ENCODE measurements at regions not wholly inside any gene's neighbourhood (a gene's known extent, or its start where the extent isn't known, plus 50 kb on each side); places are given as distances from the start of the nearest gene placed in this dataset.

DNA sequence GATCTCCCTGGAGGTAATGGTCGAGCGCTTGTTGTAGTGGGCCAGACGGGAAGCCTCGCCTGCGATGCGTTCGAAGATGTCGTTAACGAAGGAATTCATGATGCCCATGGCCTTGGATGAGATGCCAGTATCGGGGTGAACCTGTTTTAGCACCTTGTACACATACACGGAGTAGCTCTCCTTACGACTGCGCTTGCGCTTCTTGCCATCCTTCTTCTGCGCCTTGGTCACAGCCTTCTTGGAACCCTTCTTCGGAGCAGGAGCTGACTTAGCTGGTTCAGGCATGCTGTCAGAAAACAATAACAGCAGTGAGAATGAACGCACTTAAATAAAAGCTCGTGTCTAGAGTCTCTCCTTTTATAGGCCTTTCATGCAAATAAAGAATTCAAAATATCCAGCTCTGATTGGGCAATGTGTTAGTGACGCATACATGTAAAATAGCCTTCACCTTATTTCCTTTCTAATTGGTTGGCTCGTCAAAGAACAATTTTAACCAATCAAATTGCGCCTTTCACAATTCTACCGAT lies 129.2 kb downstream of the HFE start:
- peak; percentile 100 for DNase-seq (ENCODE audit: low spot score)

DNA sequence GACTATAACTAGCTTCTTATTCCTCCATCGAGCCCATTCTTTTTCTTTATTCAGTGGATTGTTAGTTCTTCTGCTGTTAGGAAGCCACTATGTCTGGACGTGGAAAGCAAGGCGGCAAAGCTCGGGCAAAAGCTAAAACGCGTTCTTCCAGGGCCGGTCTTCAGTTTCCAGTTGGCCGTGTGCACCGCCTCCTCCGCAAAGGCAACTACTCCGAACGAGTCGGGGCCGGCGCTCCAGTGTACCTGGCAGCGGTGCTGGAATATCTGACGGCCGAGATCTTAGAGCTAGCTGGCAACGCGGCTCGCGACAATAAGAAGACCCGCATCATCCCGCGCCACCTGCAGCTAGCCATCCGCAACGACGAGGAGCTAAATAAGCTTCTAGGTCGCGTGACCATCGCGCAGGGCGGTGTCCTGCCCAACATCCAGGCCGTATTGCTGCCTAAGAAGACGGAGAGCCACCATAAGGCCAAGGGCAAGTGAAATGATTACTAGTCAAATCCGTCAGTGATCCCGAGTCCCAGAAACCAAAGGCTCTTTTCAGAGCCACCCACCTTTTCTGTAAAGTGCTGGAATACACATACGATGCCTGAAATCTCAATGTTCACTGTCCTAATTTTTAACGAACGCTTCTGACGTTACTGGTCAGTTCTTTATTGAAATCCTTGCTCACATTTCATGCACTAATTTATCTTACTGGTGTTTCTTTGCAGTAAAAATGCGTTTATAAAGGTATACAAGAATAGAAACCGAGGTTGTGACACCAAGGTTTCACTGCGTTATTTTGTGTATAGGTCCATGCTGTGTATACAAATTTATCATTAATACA lies 129.9 kb downstream of the HFE start:
- DNase-seq (ENCODE audit: low spot score): peak; percentile 96

DNA sequence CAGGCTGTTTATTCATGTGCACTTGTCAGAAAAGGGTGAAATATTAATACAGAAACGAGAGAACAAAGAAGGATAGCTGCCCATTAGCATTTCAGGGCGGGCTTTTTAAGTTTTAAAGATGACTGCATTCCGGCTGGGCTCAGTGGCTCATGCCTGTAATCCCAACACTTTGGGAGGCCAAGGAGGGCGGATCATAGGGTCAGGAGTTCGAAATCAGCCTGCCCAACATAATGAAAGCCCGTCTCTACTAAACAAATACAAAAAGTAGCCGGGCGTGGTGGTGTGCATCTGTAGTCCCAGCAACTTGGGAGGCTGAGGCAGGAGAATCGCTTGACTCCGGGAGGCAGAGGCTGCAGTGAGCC lies 130.5 kb downstream of the HFE start:
- peak; percentile 70 for DNase-seq (ENCODE audit: low spot score)

DNA sequence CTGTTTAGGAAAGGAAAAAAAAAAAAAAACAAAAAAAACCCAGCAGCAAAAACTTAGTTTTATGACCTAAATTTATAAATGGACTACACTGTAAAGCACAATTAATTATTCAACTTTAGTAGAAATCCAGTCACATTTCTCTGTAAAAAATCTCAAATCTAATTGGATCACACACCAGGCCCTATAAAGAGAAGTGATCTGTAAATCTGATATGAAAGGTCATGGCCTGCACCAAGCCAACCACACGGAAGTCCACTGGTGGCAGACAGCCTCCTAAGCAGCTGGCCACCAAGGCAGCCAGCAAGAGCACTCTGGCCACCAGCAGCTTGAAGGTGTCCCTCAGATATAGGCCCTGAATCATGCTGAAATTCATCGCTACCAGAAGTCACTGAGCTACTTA lies 131.6 kb downstream of the HFE start:
- no peak for DNase-seq (ENCODE audit: low spot score)

DNA sequence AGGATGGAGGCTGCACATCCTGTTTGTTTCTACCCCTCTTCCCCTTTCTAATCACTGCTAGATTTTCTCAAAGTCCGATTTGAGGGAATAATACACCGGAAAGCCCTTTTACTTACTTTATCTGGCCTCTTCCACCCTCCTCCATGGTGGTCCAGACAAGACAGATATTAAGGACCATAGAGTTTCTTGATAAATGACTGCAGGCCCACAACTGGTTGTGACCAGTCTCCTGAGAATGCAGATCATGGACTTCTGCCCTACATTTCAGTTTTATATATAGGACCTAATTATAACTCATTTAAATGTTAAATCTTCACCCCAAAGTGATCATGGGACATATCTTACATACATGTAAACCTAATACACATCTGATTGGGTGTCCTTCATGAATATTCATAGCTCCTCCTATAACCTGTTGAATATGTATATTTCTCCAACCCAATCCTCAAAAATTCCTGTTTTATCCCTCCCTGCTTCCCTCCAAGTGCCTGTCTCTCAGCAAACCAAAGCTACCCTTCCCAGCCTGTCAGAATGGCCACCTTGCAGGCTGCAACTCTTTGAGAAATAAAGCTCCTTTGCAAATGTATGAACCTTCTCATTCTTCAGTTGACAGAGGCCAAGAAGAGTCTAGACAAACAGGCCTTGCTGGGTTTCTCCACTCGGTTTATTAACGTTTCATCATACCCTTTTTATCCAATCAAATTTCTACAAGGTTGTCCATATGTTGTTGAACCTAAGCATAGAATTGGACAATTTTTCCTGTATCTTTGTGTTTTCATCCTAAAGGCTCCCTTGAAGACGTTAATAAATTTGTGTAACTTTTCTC lies 133.1 kb downstream of the HFE start:
- DNase-seq (ENCODE audit: low spot score): no peak

DNA sequence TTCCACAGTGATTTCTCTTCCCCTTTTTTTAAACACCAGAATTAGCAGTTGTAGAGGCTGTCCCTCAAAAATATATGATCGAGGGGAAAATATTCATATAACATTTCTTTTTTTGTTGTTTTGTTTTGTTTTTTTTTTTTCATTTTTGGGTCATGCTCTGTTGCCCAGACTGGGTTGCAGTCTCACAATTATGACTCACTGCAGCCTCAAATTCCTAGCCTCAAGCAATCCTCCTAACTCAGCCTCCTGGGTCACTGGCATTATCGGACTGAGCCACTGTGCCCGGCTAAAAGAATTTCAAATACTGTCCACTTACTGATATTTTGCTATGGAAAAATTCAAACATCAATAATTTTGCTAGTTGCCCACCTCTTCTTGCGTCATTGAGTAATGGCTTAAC lies 134.0 kb downstream of the HFE start:
- DNase-seq (ENCODE audit: low spot score): no peak

DNA sequence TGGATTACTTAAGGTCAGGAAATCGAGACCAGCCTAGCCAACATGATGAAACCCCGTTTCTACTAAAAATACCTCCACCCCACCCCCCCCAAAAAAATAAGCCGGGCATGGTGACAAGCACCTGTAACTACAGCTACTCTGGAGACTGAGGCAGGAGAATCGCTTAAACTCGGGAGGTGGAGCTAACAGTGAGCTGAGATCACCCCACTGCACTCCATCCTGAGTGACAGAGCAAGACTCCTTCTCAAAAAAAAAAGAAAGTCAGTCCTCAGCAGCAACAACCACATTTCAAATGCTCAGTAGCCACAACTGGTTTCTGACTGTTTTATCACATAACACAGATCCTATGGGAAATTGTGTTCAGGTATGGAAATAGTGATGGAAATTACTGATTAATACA lies 135.3 kb downstream of the HFE start:
- no peak for DNase-seq (ENCODE audit: low spot score)

DNA sequence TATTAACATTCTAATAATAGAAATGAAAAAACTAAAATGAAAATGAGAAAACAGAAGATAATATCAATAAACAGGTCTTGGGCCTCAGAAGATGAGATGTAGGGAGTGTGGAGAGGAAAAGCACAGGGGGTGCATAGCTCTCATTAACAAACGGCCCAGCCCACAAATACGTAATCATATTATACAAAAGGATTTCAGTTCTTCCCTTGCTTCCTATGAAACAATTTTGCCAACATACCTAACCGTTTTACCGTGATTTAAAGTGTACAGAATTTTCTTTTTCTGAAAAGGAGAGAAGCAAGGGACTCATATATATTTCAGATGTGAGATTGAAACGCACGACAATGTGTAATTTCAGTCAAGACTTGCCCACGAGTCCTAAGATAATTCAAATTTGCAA lies 136.0 kb downstream of the HFE start:
- DNase-seq (ENCODE audit: low spot score): peak; percentile 72

DNA sequence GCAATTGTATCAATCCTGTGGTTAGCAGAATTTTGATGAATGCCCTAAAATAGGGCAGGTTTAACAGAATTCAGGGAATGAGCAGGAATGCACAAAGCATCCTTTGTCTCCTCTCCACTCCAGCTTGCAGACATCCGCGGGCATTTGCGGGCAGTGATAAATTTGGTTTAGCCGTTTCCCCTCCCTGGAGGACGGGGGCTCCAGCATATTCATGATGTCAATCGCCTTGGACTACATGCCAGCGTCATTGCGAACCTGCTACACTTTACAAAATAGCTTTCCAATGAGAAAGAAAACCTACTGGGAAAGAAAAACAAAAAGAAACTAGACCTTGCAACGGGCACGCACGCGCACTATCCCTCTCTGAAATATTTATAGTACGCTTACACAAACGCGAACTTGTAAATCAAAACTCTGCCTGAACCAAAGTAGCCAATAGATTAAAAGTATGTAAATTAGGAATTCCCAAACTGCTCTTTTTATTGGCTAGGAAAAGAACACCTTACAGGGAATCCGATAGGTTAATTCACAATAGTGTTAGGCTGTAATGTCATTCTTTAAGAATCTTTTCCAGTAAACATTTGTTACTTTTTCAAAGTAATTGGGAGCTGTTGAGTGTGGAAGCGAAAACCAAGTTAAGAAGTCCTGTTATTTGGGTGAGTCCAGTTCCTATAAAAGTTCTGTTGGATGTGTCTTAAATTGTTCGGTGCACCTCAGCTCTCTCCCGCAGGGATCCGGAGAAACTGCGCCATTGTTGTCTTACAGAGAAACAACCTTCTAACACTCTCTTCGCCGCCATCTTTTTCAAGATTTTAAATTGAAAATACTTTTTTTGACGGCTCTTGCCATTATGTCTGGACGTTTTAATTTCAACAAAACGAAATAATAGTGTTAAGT lies 136.7 kb downstream of the HFE start:
- DNase-seq (ENCODE audit: low spot score): peak; percentile 99

DNA sequence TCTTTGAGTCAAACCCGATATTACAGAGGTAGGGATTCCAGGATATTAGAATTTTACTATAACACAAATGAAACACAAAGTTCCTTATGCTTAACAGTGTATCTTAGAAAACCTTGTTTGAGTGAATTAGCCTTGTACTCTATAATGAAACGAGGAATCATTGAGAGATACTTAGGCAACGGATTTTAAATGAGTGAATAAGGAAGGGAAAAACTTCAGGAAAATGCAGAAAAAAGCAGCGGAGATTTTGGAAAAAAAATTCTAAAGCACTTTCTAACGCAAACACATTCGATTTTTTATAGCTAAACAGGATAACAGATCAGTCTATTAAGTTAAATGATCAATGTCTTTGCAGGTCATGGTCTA lies 137.3 kb downstream of the HFE start:
- DNase-seq (ENCODE audit: low spot score): no peak

DNA sequence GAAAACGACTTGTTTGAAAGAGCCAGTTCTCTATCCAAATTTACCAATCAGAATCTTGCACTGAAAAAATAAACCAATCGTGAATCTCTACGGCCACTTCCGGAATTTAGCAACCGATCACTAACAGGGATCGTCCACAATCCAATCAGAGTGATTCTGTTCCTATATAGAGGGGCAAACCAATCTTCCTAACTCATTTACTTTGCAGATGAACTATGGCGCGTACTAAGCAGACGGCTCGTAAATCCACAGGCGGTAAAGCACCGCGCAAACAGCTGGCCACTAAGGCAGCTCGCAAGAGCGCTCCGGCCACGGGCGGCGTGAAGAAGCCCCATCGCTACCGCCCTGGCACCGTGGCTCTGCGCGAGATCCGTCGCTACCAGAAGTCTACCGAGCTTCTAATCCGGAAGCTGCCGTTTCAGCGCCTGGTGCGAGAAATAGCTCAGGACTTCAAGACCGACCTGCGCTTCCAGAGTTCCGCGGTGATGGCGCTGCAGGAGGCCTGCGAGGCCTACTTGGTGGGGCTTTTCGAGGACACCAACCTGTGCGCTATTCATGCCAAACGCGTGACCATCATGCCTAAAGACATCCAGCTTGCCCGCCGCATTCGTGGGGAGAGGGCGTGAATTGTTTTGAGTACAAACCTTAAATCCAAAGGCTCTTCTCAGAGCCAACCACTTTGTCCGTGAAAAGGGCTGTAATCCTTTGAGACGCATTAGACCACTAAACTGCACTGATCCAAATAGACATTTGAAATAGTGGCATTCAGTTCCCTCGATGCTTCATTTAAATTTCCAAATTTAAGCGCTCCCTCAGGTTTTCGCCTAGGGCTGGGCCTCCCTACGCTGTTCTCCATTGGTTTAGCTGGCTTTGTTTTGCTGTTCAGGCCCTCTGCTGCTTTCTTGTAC lies 138.0 kb downstream of the HFE start:
- DNase-seq (ENCODE audit: low spot score): peak; percentile 96

DNA sequence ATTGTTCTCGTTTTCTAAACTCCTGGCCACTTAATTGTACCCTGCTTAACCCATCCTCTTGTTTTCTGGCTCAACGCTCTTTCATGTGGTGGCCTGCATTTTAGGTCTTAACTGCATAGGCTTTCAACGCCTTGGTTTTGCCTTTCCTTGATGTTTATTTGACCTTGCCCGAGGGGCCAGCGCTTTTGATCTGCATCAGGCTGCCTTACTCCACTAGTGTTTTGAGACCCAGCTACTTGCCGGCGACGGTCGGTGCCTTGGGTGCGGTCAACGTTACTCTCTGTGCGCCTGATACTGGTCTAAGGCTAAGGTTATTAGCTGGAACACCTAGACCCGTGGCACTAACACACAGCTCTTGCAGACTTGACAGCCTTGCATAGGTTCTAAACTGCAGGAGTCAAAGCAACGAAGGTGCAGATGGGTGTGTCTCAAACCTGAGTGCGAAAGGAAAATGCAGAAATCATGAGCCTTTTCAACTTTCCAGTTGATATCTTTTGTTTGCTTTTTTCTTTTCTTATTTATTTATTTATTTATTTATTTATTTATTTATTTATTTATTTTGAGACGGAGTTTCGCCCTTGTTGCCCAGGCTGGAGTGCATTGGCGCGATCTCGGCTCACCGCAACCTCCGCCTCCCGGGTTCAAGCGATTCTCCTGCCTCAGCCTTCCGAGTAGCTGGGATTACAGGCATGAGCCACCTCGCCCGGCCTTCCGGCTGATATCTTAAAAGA lies 138.8 kb downstream of the HFE start:
- DNase-seq (ENCODE audit: low spot score): no peak

DNA sequence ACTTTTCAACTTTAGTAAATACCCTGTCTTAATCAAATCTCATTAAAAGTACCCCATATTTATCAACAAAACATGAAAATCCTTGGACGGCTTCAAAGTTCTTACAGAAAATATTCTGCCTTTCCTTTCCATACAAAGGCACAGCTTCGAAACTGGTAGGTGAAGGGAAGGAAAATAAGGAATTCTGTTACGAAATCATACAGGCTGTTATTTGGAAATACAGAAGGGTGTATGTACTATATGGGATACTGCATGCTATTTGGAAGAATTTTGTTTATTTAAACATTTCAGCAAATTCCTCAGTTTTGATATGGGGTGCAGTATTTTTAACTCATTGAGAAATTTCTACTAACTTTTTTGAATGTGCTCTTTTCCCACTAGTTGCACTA lies 138.4 kb upstream of the BTN3A2 start:
- no peak for DNase-seq (ENCODE audit: low spot score)

DNA sequence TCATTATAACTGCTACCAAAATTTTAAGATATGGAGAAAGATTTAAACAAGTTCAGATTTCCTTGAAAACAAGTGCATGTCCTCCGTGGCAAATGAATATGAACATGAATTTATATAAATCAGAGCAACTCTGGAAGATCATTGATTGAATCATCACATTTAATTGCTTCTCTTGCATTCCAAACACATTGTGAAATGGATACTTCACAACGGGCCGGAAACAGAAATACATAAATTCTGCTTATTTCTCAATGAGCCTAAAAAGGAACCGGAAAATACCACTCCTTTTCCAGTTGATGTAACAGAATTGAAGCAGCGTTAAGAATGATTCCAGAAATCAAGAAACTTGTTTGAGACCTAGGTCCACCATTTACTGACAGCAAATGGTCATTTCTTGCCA lies 134.6 kb upstream of the BTN3A2 start:
- no peak for DNase-seq (ENCODE audit: low spot score)

DNA sequence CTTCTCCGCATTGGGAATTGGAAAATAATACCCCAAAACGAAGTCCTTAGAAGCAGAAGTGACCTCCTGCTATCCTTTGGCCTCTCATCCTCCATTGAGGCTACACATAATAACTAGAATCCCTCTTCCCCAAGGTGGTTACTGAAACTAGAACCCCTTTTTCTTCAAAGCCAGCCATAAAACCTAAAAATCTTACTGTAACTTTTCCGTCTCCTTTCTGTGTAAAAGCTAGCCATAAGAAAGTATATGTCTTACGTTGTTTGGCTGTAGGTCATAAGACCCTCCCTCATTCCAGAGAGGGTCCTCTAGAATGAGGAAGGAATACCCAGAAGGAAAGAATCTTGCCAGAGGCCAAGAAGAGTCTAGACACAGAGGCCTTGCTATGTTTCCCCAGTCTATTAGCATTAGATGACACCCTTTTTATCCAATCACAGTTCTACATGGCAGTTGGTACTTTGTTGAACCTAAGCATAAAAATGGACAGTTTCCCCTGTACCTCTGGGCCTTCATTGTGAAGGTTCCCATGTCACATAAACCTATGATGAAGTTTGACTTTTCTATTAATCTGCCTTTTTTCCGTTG lies 133.9 kb upstream of the BTN3A2 start:
- no peak for DNase-seq (ENCODE audit: low spot score)

DNA sequence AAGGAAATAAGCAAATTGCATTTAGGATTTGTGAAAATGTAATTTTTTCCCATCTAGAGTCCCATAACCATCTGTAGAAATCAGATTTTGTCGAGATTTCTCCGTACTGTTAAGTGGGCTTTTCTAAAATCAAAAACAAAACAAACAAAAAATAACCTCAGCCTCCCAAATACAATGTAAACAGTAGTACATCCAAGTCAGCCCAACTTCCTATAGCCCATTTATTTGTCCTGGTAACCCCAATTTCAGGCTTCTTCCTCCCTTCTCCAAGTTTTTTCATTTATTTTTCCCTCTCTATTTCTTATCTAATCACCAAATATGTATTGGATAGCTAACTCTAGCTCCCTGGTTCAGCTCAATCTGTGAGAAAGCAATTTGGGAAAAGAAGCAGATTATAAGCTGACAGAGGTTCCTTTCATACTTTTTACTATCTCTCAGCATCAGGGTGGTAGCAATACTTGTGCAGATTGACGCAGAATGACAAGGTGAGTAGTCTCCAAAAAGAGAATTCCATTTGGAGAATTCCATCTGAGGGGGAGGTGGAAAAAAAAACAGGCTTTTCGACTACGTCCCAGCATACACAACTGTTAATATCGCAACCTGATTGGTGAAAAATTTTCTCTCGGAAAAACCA lies 132.6 kb upstream of the BTN3A2 start:
- no peak for DNase-seq (ENCODE audit: low spot score)

DNA sequence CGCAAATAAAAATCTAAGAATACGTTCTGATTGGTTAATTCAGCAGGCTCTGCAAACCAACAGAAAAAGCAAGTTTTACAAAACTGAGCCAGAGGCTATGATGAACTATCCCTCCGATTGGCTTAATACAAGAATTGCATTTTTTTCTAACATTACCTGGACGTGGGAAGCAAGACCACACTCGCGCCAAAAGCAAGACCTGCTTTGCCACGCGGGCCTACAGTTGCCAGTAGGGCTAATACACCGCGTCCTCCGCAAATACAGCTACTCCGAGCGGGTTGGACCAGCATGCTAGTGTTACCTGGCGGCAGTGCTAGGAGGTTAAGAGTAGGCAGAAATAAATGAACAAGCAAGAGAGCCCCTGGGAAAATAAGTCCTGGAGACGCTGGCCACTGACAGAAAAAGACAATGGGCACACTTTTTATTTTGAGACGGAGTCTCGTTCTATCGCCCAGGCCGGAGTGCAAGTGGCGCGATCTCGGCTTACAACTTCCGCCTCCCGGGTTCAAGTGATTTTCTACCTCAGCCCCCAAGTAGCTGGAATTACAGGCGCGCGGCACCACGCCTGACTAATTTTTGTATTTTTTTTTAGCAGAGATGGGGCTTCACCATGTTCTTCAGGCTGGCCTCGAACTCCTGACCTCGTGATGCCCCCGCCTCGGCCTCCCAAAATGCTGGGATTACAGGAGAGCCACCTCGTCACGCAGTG lies 131.9 kb upstream of the BTN3A2 start:
- peak; percentile 72 for DNase-seq (ENCODE audit: low spot score)

DNA sequence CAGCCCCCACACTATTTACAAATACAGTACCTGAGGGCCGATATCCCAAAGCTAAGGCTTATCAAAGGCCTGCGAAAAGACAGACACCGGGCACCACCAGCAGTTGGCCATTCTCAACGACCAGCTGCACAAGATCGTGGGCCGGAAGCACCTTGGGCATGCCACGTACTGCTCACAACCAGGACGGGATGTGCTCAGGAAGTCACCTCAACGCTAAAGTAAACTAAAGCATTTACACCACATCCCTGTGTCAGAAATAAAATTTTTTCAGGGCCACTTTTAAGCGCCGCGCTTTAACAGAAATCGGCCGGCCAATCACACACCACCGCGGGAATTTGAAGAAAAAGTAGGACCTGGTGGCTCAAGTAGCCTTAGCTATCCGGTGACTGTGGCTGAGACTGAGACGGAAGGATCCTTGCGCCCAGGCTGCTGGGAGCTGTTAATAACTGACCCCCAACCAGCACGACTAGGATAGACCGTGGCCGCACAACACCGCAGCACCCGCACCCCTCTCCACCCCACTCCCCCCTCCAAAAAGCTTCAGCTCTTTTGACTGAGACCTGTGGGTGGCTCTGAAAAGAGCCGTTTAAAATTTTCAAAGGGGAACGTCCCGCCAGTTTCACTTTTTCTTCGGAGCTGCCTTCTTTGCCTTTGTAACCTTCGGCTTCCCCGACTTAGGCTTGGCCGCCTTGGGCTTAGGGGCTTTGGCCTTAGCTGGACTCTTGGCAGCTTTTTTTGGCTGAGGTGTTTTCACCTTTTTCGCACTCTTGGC lies 131.2 kb upstream of the BTN3A2 start:
- peak; percentile 76 for DNase-seq (ENCODE audit: low spot score)

All from cerebellar cortex (tissue), 1 donor.